H1 (cell line): ENCODE measurements at regions not wholly inside any gene's neighbourhood (a gene's known extent, or its start where the extent isn't known, plus 50 kb on each side); places are given as distances from the start of the nearest gene placed in this dataset.

ENCODE experiments used
- EP300 ChIP-seq, 2 experiments: IDR thresholded peaks; 1 replicate in 1 of 2; 2 replicates in 1 of 2; pipeline ENCODE4 v1.6.1; 2011 to 2012; ENCODE audit warnings: low read depth in 2 of 2, low read length in 2 of 2, mild to moderate bottlenecking in 2 of 2, borderline replicate concordance in 1 of 2, inconsistent platforms in 1 of 2, moderate library complexity in 1 of 2
- HDAC6 ChIP-seq: IDR thresholded peaks from one replicate; pipeline ENCODE4 v1.7.1; 2012; ENCODE audit warnings: low read depth, mild to moderate bottlenecking, inconsistent platforms, low read length, moderate library complexity
- KDM5A ChIP-seq: fragments of 200-600 bp; IDR thresholded peaks from 2 replicates; pipeline ENCODE4 v1.7.1; 2012; ENCODE audit warnings: mild to moderate bottlenecking, low read length, inconsistent platforms, mixed read lengths
- PHF8 ChIP-seq: fragments of 200-600 bp; sonication (generic); conservative IDR thresholded peaks from 2 replicates; pipeline ENCODE4 v1.7.1; 2012; ENCODE audit warnings: low read depth, mild to moderate bottlenecking, inconsistent platforms, low read length, moderate library complexity
- RAD21 ChIP-seq, 2 experiments: IDR thresholded peaks in 1 of 2; conservative IDR thresholded peaks in 1 of 2; 2 replicates each; pipeline ENCODE4 v1.6.1; 2011; ENCODE audit warnings: low read depth in 2 of 2, low read length in 2 of 2, improper control_type of control experiment in 1 of 2, inconsistent platforms in 1 of 2, mild to moderate bottlenecking in 1 of 2, moderate library complexity in 1 of 2
- RBBP5 ChIP-seq: IDR thresholded peaks from 2 replicates; pipeline ENCODE4 v1.7.1; 2012; ENCODE audit warnings: low read depth, mild to moderate bottlenecking, inconsistent platforms, low read length, moderate library complexity, borderline replicate concordance
- RFX5 ChIP-seq: IDR thresholded peaks from 2 replicates; pipeline ENCODE4 v1.6.1; 2011; ENCODE audit warnings: low read depth, low read length, improper control_type of control experiment, borderline replicate concordance

GRCh38 chr5:158058208-158059120, 199.5 kb upstream of the CLINT1 start (continued):
- TF ChIP-seq HDAC6 (no peak), KDM5A (no peak), PHF8 (no peak), RFX5 (no peak), EP300 (IDR thresholded peaks at IDR 0.05; ENCODE audit: borderline replicate concordance in 1 of 2, low read depth in 2 of 2, low read length in 2 of 2) (no peak), RAD21 (IDR thresholded peaks at IDR 0.05 in 1 of 2, conservative IDR thresholded peaks at IDR 0.05 in 1 of 2; ENCODE audit: low read depth in 2 of 2, low read length in 2 of 2) (no peak), RBBP5 (no peak)
